ENCODE measurements at regions not wholly inside any gene's neighbourhood (a gene's known extent, or its start where the extent isn't known, plus 50 kb on each side); places are given as distances from the start of the nearest gene placed in this dataset.

DNA sequence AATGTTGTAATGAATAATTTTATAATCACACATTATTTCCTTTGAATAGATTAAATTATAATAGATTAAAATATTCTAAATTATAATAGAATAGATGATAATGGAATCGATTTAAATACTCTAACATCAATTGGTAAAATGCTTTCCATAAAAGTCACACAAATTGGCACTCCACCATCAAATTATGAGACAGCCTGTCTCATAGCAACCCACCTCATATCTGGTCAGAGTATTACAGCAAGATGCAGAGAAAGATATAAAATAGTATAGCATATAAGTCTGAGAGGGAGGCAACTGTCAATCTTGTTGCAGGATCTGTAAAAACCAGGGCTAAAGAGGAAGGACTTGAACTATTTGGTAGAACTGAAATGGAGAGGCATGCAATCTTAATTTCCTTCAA is 98.4 kb upstream of the NCKAP5 start:
- no peak overlapping the region for H3K9ac ChIP-seq (ENCODE audit: extremely low read depth, low read length, poor library complexity, severe bottlenecking)
- 100% methylated on average over 1 of the region's 1 CpG; no CpG with 5 or more reads in 1 of the 2 experiments for WGBS, 2 experiments (ENCODE audit: insufficient coverage in 1 of 2, insufficient read length in 1 of 2)
- TF ChIP-seq, protein P1, sequence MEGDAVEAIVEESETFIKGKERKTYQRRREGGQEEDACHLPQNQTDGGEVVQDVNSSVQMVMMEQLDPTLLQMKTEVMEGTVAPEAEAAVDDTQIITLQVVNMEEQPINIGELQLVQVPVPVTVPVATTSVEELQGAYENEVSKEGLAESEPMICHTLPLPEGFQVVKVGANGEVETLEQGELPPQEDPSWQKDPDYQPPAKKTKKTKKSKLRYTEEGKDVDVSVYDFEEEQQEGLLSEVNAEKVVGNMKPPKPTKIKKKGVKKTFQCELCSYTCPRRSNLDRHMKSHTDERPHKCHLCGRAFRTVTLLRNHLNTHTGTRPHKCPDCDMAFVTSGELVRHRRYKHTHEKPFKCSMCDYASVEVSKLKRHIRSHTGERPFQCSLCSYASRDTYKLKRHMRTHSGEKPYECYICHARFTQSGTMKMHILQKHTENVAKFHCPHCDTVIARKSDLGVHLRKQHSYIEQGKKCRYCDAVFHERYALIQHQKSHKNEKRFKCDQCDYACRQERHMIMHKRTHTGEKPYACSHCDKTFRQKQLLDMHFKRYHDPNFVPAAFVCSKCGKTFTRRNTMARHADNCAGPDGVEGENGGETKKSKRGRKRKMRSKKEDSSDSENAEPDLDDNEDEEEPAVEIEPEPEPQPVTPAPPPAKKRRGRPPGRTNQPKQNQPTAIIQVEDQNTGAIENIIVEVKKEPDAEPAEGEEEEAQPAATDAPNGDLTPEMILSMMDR (conservative IDR thresholded peaks at IDR 0.05) = no peak
- H3K4me1 ChIP-seq (ENCODE audit: control insufficient read depth, insufficient read depth, low read length) = peaks cover 2% of the 10 kb centered on the region
- Mint-ChIP-seq H3K9me3 (peaks cover 2% of the 10 kb centered on the region), H3K4me3 (no peak overlapping the region), H3K27me3 (ENCODE audit: insufficient read depth) (peaks cover 8% of the 10 kb centered on the region), H3K36me3 (ENCODE audit: low read depth) (no peaks in the 10 kb centered on the region), H3K27ac (no peak overlapping the region), H3K4me1 (peaks cover 7% of the 10 kb centered on the region)
- H3K9me3 ChIP-seq (ENCODE audit: control insufficient read depth, low read length) = peaks cover 12% of the 10 kb centered on the region
- H3K36me3 ChIP-seq (ENCODE audit: control insufficient read depth, insufficient read depth, low read length) = no peaks in the 10 kb centered on the region
- DNase-seq = no peak
- no peak overlapping the region for H3K27ac ChIP-seq (ENCODE audit: low read depth, low read length)
- H3K4me3 ChIP-seq (ENCODE audit: low read length) = no peak overlapping the region
- no peaks in the 10 kb centered on the region for H3K27me3 ChIP-seq (ENCODE audit: control insufficient read depth, insufficient read depth, low read length, poor library complexity, severe bottlenecking)

GRCh38 chr2:133667085-133667484 is 98.8 kb upstream of the NCKAP5 start:
- DNase-seq = no peak
- H3K4me1 ChIP-seq (ENCODE audit: control insufficient read depth, insufficient read depth, low read length) = no peaks in the 10 kb centered on the region
- Mint-ChIP-seq H3K9me3 (peaks cover 2% of the 10 kb centered on the region), H3K4me1 (peaks cover 3% of the 10 kb centered on the region), H3K27me3 (ENCODE audit: insufficient read depth) (peaks cover 12% of the 10 kb centered on the region), H3K27ac (no peak overlapping the region), H3K36me3 (ENCODE audit: low read depth) (no peaks in the 10 kb centered on the region), H3K4me3 (no peak overlapping the region)
- H3K9ac ChIP-seq (ENCODE audit: extremely low read depth, low read length, poor library complexity, severe bottlenecking) = no peak overlapping the region
- no peaks in the 10 kb centered on the region for H3K36me3 ChIP-seq (ENCODE audit: control insufficient read depth, insufficient read depth, low read length)
- no peak overlapping the region for H3K4me3 ChIP-seq (ENCODE audit: low read length)
- TF ChIP-seq, protein P1 (conservative IDR thresholded peaks at IDR 0.05) = no peak
- H3K9me3 ChIP-seq (ENCODE audit: control insufficient read depth, low read length) = peaks cover 12% of the 10 kb centered on the region
- H3K27ac ChIP-seq (ENCODE audit: low read depth, low read length) = no peak overlapping the region
- H3K27me3 ChIP-seq (ENCODE audit: control insufficient read depth, insufficient read depth, low read length, poor library complexity, severe bottlenecking) = peaks cover 4% of the 10 kb centered on the region

DNA sequence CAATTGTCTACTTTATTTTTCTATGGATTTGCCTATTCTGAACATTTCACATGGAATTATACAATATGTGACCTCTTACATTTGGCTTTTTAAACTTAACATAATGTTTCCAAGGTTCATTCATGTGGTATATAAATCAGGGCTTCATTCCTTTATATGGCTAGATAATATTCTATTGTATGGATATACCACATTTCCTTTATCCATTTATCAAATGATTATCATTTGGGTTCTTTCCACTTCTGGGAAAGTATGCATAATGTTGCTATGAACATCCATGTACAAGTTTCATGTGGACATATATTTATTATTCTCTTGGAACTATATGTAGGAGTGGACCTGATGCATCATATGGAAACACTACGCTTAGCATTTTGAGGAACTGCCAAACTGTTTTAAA is 99.7 kb upstream of the NCKAP5 start:
- TF ChIP-seq, protein P1 (conservative IDR thresholded peaks at IDR 0.05) = no peak
- H3K27ac Mint-ChIP-seq = no peak overlapping the region
- 100% methylated on average over 1 of the region's 1 CpG; no CpG with 5 or more reads in 1 of the 2 experiments for WGBS, 2 experiments (ENCODE audit: insufficient coverage in 1 of 2, insufficient read length in 1 of 2)
- H3K9me3 ChIP-seq (ENCODE audit: control insufficient read depth, low read length) = peaks cover 12% of the 10 kb centered on the region
- no peak overlapping the region for H3K9ac ChIP-seq (ENCODE audit: extremely low read depth, low read length, poor library complexity, severe bottlenecking)
- H3K9me3 Mint-ChIP-seq = peaks cover 2% of the 10 kb centered on the region
- no peaks in the 10 kb centered on the region for H3K36me3 Mint-ChIP-seq (ENCODE audit: low read depth)
- H3K36me3 ChIP-seq (ENCODE audit: control insufficient read depth, insufficient read depth, low read length) = no peaks in the 10 kb centered on the region
- no peaks in the 10 kb centered on the region for H3K4me1 Mint-ChIP-seq
- H3K27me3 ChIP-seq (ENCODE audit: control insufficient read depth, insufficient read depth, low read length, poor library complexity, severe bottlenecking) = peaks cover 13% of the 10 kb centered on the region
- no peak overlapping the region for H3K4me3 Mint-ChIP-seq
- no peaks in the 10 kb centered on the region for H3K4me1 ChIP-seq (ENCODE audit: control insufficient read depth, insufficient read depth, low read length)
- no peak overlapping the region for H3K4me3 ChIP-seq (ENCODE audit: low read length)
- peaks cover 19% of the 10 kb centered on the region for H3K27me3 Mint-ChIP-seq (ENCODE audit: insufficient read depth)
- no peak overlapping the region for H3K27ac ChIP-seq (ENCODE audit: low read depth, low read length)
- DNase-seq = no peak
